GM19463 (cell line): ENCODE measurements at regions not wholly inside any gene's neighbourhood (a gene's known extent, or its start where the extent isn't known, plus 50 kb on each side); places are given as distances from the start of the nearest gene placed in this dataset.
"Not testable (repeated sequence)": the region's sequence is repeated elsewhere in the genome, so short reads cannot be mapped to it uniquely, and the experiment has no call there.

ENCODE experiments used
- ATAC-seq: cut with Tn5 transposase; IDR thresholded peaks from one replicate; pipeline ENCODE4 v1.9.1; 2021; ENCODE audit warnings: mild to moderate bottlenecking, moderate library complexity; ENCODE audit not compliant: unreplicated experiment

DNA sequence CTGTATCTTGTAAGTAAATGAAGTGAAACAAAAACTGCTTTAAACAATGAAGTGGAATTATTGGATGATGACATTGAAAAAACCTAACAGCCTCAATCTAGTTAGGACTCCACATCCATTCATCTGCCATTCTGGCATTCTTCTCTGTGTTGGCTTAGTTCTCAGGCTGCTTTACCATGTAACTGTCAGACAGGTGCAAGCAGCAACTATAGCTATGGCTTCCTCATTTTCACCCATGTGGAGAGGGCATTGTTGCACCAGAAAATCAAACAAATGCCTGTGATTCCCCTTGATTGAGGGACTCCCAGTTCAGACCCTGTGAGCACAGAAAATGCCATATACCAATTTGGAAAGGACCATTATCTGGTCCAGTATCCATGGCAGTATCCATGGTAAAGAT lies 129.5 kb upstream of the NYAP2 start:
- no peak for ATAC-seq

DNA sequence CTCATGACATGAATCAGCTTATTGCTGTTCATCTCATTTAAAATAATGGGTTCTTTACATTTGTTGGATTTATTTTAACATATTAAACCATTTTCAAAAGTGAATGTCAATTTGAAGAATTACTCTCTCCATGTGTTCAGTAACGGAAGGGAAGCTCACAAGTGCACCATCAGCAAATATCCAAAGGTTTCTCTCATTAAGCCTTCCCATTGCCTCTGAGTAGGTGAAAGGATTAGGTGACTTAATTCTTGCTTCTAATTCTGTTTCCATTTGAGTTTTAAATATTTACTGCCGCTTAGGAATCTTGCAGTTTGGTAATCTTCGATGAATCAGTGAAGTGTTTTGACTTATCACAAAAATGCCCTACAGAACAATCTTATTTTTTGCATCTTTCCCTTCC lies 145.1 kb upstream of the NYAP2 start:
- ATAC-seq = no peak

DNA sequence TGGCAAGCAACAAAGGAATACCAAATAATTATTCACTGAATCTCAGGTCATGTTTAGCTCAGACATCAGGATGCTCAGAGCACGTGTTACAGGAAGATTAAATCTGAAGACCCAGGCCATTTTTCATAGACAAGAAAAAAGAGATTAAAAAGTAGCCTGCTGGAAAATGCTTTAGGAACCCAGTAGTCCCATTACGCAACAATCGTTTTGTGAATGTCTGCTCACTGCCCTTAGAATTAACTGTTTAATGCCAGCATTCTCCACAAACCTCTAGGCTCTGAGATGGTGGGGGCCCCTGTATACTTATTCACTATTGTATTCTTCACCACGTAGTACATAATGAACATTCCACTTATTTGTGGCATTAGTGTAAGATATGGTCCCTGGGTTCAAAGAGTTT lies 154.6 kb upstream of the NYAP2 start:
- ATAC-seq = no peak

DNA sequence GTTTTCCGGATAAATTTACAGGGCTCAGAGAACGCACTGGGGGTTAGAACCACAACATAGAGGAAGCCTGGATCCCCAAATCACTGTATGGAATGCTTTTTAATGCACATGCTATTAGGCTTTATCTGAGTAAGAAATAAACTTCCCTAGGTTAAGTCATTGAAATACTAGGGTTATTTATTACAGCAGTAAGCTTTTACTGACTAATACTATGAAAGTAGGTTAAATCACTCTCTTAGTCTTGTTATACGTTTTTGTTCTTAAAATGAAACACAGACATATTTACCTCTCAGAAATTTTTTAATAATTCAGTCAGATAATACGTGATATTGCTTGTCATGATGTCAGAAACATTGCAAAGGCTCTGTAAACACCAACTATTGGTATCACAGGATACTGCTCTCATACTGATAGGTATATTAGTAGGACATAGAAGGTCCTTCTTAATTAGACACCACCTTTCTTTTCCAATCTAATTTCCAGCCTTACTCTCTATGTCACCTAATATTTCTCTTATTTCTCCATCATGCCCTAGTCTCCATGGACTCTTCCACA lies 162.7 kb upstream of the NYAP2 start:
- ATAC-seq = peak; percentile 29

- ATAC-seq = no peak
Measured at GRCh38 chr2:225233234-225233633, 166.3 kb upstream of the NYAP2 start.

- no peak for ATAC-seq
Measured at GRCh38 chr2:225231900-225232299, 167.6 kb upstream of the NYAP2 start.

GRCh38 chr2:225229346-225229745 lies 170.2 kb upstream of the NYAP2 start:
- not testable (repeated sequence) for ATAC-seq

- no peak for ATAC-seq
Measured at GRCh38 chr2:225226441-225226840, 173.1 kb upstream of the NYAP2 start.

DNA sequence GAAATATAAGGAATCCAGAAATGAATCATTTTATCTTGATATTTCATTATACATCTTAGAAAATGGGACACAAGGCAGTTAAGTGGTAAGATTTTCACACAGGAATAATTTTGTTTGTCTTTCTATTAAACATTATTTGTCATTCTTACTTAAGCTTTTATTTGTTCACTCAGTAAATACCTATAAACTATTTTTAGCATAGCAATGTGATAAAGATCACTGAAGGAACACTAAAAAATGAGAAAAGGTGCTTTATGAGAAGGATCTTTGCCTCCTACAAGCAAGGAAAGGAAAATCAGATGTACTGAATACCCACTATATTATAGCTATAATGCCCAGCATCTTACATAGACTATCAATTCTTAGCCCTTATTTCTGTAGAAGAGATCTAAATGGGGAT lies 176.2 kb upstream of the NYAP2 start:
- no peak for ATAC-seq

GRCh38 chr2:225207471-225207870 lies 165.2 kb upstream of the DOCK10 start:
- ATAC-seq = peak; percentile 64

GRCh38 chr2:225207043-225207442 lies 164.8 kb upstream of the DOCK10 start:
- peak; percentile 30 for ATAC-seq

GRCh38 chr2:225196579-225196978 lies 154.3 kb upstream of the DOCK10 start:
- no peak for ATAC-seq

GRCh38 chr2:225192869-225193268 lies 150.6 kb upstream of the DOCK10 start:
- no peak for ATAC-seq

GRCh38 chr2:225190987-225191386 lies 148.7 kb upstream of the DOCK10 start:
- ATAC-seq = no peak

DNA sequence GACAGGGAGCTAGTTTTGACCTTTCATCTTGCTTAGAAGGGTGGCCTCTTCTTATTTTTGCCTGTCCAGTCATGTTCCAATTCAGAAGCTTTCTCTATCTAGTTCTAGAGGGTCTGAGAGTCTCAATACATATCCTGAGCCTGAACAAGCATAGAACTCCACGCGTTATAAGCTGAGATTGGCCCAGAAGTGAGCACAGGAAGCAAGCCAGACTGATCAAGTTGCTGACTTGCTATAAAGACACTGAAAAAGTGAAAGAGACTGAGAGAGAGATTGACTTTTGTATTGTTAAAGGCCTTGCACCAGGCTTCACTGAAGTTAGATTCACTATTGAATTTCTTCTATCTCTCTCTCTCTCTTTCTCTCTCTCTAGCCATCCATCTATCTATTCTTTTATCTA lies 142.7 kb upstream of the DOCK10 start:
- no peak for ATAC-seq

- no peak for ATAC-seq
Measured at GRCh38 chr2:225182126-225182525, 139.9 kb upstream of the DOCK10 start.

- no peak for ATAC-seq
Measured at GRCh38 chr2:225177098-225177497, 134.8 kb upstream of the DOCK10 start.

DNA sequence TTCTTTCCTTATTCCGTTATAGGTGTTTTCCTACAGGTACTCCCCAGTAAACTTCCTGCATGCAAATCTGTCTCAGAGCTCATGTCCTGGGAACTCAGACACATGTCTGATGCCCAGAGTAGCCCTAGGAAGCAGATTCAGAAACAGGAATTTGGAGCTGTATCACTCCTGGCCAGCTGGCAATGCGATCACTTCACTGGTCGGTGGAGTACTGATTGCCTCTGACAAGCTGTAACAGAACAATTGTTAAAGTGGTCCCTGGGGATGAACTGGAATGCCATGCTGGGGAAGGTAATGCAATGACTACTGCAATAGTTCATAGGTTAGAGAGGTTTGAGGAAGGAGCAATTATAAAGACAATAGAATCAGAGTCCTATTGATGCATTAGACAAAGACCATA lies 131.6 kb upstream of the DOCK10 start:
- no peak for ATAC-seq

DNA sequence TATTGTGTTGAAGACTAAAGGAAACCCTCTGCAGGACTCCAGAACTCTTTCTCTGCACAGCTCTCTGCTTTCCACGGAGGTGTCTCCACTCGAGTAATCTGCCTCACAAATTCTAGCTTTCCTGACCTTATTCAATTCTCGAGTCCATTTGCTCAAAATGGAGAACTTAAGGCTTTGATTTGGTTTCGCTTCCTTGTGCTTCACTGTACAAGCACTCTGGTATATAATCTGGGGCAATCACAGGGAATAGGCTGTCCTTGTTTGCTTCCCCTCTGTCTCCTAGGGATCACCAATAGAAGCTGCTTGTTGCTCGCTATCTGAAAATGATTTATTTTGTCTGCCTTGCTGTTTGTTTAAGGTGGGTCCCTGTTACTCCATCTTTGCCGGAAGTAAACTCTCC lies 129.1 kb upstream of the DOCK10 start:
- ATAC-seq = no peak

DNA sequence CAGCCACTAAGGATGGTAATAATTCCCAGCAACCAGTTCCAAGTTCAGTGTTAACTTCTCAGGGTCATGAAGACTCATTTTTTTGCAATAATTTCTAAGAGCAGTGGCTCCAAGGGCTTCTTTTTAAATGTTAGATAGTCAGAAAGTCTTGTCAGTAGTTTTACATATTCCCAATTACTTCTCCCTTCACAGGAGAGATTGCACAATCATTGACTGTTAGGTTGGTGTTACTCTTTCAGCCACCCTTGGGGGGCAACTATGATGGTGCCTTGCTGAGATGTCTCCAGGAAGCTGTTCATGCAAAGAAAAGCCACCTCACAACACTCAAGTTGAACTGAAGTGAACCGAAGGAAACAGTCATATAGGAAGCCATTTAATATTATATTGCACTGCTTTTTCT lies 127.9 kb upstream of the DOCK10 start:
- ATAC-seq = no peak

GRCh38 chr2:225169396-225169795 lies 127.1 kb upstream of the DOCK10 start:
- no peak for ATAC-seq

- ATAC-seq = no peak
Measured at GRCh38 chr2:225165052-225165451, 122.8 kb upstream of the DOCK10 start.

DNA sequence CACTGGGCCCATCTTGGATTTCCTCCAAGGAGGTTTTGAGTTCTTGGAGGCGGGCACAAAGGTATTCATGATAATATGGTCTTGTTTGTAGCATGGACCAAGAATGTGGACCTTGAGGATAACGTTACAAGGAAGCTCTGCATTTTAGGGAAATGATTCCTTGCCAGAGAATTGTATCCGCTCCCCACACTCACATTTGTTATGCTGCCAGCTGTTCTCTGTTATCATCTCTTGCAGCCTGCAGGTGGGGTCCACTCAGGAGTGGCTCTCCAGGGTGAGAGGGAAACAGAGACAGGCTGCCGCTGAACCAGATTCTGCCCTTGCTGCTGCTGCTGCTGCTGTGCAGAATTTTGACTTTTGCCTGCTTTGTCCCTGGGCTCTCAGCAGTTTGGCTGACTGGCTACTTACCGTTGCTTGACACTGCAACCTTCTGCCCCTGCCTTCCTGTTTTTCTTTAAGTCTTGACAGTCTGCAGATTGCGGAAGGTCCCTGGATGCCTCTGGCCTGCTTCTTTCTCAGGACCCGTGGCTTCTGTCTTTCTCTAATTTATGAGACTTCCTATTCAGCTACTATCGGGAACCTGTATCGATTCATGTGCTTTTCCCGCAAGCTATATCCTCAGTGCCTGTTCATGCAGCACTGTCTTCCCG lies 122.3 kb upstream of the DOCK10 start:
- no peak for ATAC-seq
